ENCODE measurements at regions not wholly inside any gene's neighbourhood (a gene's known extent, or its start where the extent isn't known, plus 50 kb on each side); places are given as distances from the start of the nearest gene placed in this dataset.
A peak's percentile ranks its signal among the peaks of the same experiment; 100 is the strongest.

DNA sequence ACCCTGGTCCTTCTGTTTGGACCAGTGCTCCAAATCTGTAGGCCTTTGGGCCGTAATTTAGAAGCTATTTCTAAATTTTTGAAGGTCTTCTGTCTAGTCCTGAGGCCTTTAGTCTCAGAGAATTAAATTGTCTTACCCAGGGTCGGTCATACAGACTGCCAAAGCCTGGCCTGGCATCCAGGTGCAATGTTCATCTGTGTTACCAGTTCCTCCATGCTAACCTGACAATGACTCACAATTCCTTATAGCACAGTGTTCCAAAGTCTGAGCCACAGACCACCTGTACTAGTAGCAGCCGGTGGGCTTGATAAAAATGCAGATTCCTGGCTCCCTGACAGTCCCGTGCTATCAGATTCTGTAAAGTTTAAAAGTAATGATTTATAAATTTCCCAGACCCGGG lies 77.7 kb upstream of the MAP4K3 start:
- no peak for DNase-seq

DNA sequence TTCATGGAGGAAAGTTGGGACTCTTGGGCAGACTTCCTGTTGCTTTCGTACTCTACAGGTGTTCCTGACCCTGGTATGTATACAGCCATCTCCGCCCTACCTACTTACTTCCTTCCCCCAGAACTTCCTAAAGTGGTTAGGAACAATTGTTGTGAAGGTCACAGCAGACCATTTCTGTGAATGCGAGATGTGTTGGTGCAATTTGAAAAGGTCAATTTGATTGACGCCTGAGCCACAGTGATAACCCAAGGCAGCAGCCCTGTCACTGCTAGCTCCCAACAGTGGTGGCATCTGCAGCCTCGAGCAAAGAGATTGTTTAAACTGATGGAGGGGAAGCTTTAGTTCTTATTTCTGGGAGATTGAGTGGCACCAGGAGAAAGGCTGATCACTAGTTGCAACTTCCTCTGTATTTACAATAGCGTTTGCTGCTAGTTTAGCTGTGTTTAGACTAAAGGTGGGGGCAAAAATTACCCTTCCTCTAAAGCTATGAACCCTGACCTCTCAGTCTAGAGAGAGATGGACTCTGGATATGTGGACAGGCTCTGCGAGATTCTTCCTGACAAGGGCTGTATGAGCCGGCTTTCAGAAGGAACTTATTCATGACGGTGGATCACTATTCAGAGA lies 78.3 kb upstream of the MAP4K3 start:
- no peak for DNase-seq

DNA sequence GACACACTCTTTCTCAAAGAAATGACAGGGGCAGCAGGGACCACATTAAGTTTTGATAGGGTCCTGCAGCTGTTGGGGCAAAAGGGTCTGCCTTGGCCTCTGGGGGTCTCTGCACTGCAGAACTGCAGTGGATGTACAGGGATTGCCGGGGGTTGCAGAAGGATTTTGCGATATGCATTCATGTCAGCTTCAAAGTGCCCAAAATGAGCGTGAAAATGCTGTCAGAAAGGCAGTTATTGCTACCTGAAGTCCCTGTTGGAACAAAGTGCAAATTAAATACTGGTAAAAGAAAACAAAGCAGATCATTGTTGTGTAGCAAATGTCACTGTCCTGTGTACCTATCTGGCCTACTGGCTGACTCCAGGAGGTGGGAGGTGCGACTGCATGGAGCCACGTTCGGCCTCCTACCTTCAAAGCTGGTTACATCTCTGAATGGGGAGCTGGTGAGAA lies 78.8 kb upstream of the MAP4K3 start:
- DNase-seq = no peak

GRCh38 chr2:39516347-39517101 lies 79.4 kb upstream of the MAP4K3 start:
- DNase-seq = no peak

- no peak for DNase-seq
Observed at GRCh38 chr2:39517102-39517436, 80.0 kb upstream of the MAP4K3 start.

DNA sequence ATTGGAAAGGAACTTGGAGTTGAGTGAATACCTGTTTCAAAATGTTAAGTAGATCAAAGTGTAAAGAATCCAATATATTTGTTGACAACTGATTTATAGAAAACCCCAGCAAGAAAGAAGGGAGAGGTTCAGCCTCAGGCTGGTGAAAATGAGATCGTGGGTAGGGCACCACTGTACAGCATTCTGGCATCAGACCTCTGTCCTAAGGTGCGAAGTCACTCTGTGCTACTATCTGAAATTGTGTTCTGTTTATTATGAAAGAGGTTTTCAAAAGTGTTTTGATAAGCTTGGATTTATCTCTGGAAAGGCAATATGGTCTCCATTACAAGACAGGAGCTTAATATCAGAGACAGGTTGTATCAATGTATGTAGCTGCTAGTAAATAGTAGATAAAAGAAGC lies 80.5 kb upstream of the MAP4K3 start:
- no peak for DNase-seq

- no peak for DNase-seq
Observed at GRCh38 chr2:39519886-39520285, 82.8 kb upstream of the MAP4K3 start.

DNA sequence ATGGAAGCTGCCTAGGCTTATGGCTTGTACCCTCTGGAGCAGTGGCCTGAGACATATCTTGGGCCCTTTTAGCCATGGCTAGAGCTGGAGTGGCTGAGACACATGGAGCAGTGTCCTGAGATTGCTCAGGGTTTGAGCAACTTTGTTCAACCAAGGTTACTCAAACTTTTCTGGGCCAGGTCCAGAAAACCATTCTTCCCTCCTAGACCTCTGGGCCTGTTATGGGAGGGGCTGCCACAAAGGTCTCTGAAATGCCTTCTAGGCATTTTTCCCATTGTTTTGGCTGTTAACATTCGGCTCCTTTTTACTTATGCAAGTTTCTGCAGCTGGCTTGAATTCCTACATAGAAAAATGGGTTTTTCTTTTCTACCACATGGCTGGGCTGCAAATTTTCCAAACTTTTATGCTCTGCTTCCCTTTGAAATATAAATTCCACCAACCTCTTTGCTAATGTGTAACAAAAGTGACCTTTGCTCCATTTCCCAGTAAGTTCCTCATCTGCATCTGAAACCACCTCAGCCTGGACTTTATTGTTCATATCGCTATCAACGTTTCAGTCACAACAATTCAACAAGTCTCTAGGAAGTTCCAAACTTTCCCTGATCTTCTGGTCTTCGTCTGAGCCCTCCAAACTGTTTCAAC lies 84.9 kb upstream of the MAP4K3 start:
- DNase-seq = no peak

GRCh38 chr2:39522518-39522877 lies 85.4 kb upstream of the MAP4K3 start:
- DNase-seq = no peak

GRCh38 chr2:39523308-39524044 lies 86.4 kb upstream of the MAP4K3 start:
- peak; percentile 36 to 81 for DNase-seq

- DNase-seq = no peak
Observed at GRCh38 chr2:39524061-39524460, 87.0 kb upstream of the MAP4K3 start.

GRCh38 chr2:39524756-39525635 lies 87.9 kb upstream of the MAP4K3 start:
- DNase-seq = no peak

- DNase-seq = no peak
Observed at GRCh38 chr2:39525636-39526412, 88.7 kb upstream of the MAP4K3 start.

- no peak for DNase-seq
Observed at GRCh38 chr2:39528701-39529100, 91.6 kb upstream of the MAP4K3 start.

GRCh38 chr2:39529836-39530235 lies 92.8 kb upstream of the MAP4K3 start:
- DNase-seq = no peak

DNA sequence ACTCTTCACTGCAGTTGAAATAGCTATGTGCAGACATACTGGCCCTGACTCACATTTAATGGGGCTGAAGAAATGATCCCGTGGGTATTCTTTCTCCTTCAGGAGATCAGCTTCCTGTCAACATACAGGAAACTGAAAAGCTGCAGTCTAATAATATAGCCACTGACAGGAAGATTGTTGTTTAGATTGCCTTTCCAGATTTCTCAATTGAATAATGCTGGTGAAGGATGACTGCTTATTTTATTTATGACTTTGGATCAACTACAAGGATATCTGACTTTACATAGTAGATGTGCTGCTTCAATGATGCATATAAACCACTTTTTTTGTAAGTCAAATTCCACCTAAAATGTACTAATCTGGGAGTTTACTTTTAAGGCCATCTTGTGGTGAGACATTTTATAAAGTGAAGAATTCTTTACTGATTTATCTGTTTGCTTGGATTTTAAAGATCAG lies 93.4 kb upstream of the MAP4K3 start:
- no peak for DNase-seq

GRCh38 chr2:39531220-39531777 lies 94.2 kb upstream of the MAP4K3 start:
- DNase-seq = no peak

- no peak for DNase-seq
Observed at GRCh38 chr2:39532933-39533332, 95.8 kb upstream of the MAP4K3 start.

DNA sequence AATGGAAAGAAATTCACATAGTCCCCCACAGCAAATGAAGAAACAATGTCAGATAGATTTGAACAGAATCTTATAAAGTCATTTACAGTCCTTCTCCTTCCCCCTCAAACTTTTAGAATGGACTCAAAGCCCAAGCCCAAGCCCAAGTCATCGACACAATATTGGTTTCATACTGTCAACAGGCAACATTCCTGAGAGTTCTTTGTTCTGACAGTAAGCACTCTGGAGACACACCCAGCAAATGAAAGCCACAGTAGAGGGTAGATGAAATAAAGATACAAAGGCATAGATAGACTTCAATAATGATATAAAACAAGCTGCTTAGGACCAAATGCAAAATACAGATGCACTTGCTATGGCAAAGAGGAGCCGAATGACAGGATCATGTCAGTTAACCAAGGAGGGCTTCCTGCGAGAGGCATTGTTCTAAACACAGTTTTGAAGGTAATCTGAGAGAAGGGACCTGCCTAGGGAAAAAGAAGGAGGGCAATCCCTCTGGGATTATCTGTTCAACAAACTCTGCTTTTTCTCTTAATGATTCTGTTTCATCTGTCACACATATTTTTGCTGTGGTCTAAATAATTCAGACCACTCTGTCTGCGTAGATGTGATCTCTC lies 97.1 kb upstream of the MAP4K3 start:
- no peak for DNase-seq

- no peak for DNase-seq
Observed at GRCh38 chr2:39535636-39536185, 98.6 kb upstream of the MAP4K3 start.

DNA sequence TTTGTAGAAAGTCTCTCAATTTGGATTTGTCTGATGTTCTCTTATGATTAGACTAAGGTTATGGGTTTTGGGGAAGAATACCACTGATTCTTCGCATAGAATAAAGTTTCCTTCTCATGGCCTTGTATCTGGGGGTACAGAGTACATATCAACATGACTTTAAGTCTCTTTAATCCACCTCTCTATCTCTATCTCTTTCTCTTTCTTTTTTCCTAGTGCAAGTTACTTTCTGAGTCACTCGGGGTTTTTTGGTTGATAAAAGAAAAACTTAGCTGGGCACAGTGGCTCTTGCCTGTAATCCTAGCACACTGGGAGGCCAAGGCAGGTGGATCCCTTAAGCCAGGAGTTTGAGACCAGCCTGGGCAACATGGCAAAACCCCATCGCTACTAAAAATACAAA lies 100.1 kb upstream of the MAP4K3 start:
- DNase-seq = no peak

Measured in SW 1271 (cell line).